ENCODE measurements at regions not wholly inside any gene's neighbourhood (a gene's known extent, or its start where the extent isn't known, plus 50 kb on each side); places are given as distances from the start of the nearest gene placed in this dataset.
A peak's percentile ranks its signal among the peaks of the same experiment; 100 is the strongest.

DNA sequence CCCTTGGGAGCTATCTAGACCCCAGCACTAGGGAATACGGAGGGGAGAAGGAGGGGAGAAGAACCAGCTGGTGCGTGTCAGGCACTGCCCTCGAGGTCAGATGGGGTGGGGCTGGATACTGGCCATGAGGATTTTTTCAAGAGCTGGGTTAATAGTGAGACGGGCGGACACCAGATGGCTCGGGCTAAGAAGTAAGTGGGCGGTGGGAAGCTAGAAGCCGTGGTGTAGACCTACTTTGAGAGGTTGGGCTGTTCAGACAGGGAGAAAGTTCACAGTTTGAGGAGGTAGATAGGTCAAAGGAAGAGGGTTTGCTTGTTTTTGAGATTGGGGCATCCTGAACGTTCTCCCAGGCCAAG, 303.8 kb downstream of the SEC14L1 start:
- H2AFZ ChIP-seq (ENCODE audit: low read length) = no peak overlapping the region
- H3K4me1 ChIP-seq (ENCODE audit: insufficient read depth, low read length) = peaks cover 10% of the 10 kb centered on the region
- H3K27me3 ChIP-seq (ENCODE audit: control insufficient read depth in 1 of 2, insufficient read depth in 2 of 2, low read length in 2 of 2) = no peaks in the 10 kb centered on the region
- H3K27ac ChIP-seq (ENCODE audit: extremely low read length, insufficient read depth, low read length) = no peak overlapping the region
- H3K36me3 ChIP-seq (replicated peaks in 1 of 2; ENCODE audit: control insufficient read depth in 1 of 2, insufficient read depth in 2 of 2, low read length in 2 of 2) = peaks cover 14 to 44% of the 10 kb centered on the region in 2 experiments
- H3K9ac ChIP-seq (ENCODE audit: insufficient read depth, low read depth, low read length) = no peak overlapping the region
- TSS peak; percentile 30 for BruUV-seq (replicated peaks)
- 95% methylated on average over 9 of the region's 9 CpGs for WGBS (ENCODE audit: low lambda C conversion rate)
- ATAC-seq = no peak
- in situ Hi-C loops (cut with HindIII; ENCODE audit: extremely low pct_ligation_motif_present, low pct_unique_long_range_greater_than_20kb) (no loop called here), intact Hi-C loops (cut with micrococcal nuclease; ENCODE audit: unreplicated experiment) (no loop called here)
- DNase-seq (ENCODE audit: low spot score) = no peak
- no peak overlapping the region for H3K4me2 ChIP-seq (ENCODE audit: low read depth, low read length)
- H3K4me3 ChIP-seq (replicated peaks in 1 of 3; ENCODE audit: insufficient read depth in 1 of 3, low read depth in 2 of 3, low read length in 3 of 3) = no peak overlapping the region
- no peak for FAIRE-seq
- ChIA-PET POLR2A (interaction anchor here (1.9 kb wide), 1 partner anchor 10 kb away, joined by 12 read pairs; no protein-coding TSS in a partner anchor), CTCF (ENCODE audit: low intra/inter-chr PET ratio, low total read pairs) (no interaction called here)
- no peaks in the 10 kb centered on the region for H3K9me3 ChIP-seq (ENCODE audit: low read length)
- peaks cover 45% of the 10 kb centered on the region for H3K79me2 ChIP-seq (ENCODE audit: insufficient read depth, low read length)
- H4K20me1 ChIP-seq (ENCODE audit: insufficient read depth, low read length) = peaks cover 28% of the 10 kb centered on the region; the same call in 1 of the 2 replicates
- TF ChIP-seq ZNF317 (CRISPR knock-in tag; IDR thresholded peaks at IDR 0.05) (0 out of 2 replicates have a peak, but pooled peaks have one; percentile 46), ZNF124 (CRISPR knock-in tag; IDR thresholded peaks at IDR 0.05) (no peak)

DNA sequence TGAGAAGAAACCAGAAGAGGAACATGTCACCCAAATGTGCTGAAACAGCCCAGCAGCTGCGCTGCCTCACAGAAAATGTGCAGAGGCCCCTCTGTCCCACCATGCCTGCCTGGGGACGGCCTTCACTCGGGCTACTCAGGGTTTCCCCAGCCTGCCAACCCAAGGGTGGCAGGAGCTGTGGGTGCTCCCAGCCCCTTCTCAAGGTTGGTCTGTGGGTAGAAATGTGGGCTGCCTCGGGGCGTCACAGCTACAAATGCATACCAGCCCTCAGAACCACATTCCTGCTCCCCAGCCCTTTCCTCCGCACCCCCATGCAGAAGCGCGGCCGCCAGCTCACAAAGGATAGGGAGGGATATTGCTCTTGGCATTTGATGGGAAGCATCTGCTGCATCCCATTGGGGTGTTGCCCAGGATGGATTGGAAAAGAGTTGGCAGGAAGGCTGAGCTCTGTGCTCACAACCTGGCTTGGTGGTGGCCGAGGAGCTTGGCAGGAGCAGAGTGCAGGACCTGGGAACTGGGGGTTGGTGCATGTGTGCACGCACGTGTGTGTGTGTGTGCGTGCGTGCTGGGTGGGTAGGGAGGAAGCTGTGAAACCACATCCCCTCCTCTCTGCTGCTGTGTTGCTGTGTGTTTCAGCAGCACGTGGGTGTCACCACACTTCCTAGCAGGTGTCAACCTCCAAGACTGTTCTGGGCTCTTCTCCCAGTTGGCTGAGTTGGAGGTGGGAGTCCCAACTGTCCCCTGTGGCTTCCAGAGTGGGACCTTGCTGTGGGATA, 304.4 kb downstream of the SEC14L1 start:
- WGBS (ENCODE audit: low lambda C conversion rate) = 89% methylated on average over 13 of the region's 15 CpGs
- no peak for FAIRE-seq
- no peaks in the 10 kb centered on the region for H3K9me3 ChIP-seq (ENCODE audit: low read length)
- ChIA-PET CTCF (ENCODE audit: low intra/inter-chr PET ratio, low total read pairs) (no interaction called here), POLR2A (interaction anchor here (1.9 kb wide), 1 partner anchor 9 kb away, joined by 12 read pairs; no protein-coding TSS in a partner anchor)
- H3K27me3 ChIP-seq (ENCODE audit: control insufficient read depth in 1 of 2, insufficient read depth in 2 of 2, low read length in 2 of 2) = no peaks in the 10 kb centered on the region
- H3K4me2 ChIP-seq (ENCODE audit: low read depth, low read length) = no peak overlapping the region
- no peak for ATAC-seq
- in situ Hi-C loops (cut with HindIII; ENCODE audit: extremely low pct_ligation_motif_present, low pct_unique_long_range_greater_than_20kb) (no loop called here), intact Hi-C loops (cut with micrococcal nuclease; ENCODE audit: unreplicated experiment) (no loop called here)
- no peak overlapping the region for H3K27ac ChIP-seq (ENCODE audit: extremely low read length, insufficient read depth, low read length)
- no peak for DNase-seq (ENCODE audit: low spot score)
- H3K4me3 ChIP-seq (replicated peaks in 1 of 3; ENCODE audit: insufficient read depth in 1 of 3, low read depth in 2 of 3, low read length in 3 of 3) = no peak overlapping the region
- no TSS peak for BruUV-seq (replicated peaks)
- peaks cover 14 to 44% of the 10 kb centered on the region in 2 experiments for H3K36me3 ChIP-seq (replicated peaks in 1 of 2; ENCODE audit: control insufficient read depth in 1 of 2, insufficient read depth in 2 of 2, low read length in 2 of 2)
- H3K4me1 ChIP-seq (ENCODE audit: insufficient read depth, low read length) = peaks cover 16% of the 10 kb centered on the region
- H2AFZ ChIP-seq (ENCODE audit: low read length) = no peak overlapping the region
- H4K20me1 ChIP-seq (ENCODE audit: insufficient read depth, low read length) = peaks cover 30% of the 10 kb centered on the region; the same call in 1 of the 2 replicates
- no peak overlapping the region for H3K9ac ChIP-seq (ENCODE audit: insufficient read depth, low read depth, low read length)
- H3K79me2 ChIP-seq (ENCODE audit: insufficient read depth, low read length) = peaks cover 45% of the 10 kb centered on the region
- no peak for TF ChIP-seq CHD2 (IDR thresholded peaks at IDR 0.05; ENCODE audit: low read depth, low read length)
- 0 out of 2 replicates have a peak, but pooled peaks have one; percentile 64 for TF ChIP-seq CAMTA2 (CRISPR knock-in tag; IDR thresholded peaks at IDR 0.05; ENCODE audit: borderline replicate concordance)
- 0 out of 2 replicates have a peak, but pooled peaks have one; percentile 45 for TF ChIP-seq NRL (CRISPR knock-in tag; IDR thresholded peaks at IDR 0.05; ENCODE audit: borderline replicate concordance)
- TF ChIP-seq, protein P1, sequence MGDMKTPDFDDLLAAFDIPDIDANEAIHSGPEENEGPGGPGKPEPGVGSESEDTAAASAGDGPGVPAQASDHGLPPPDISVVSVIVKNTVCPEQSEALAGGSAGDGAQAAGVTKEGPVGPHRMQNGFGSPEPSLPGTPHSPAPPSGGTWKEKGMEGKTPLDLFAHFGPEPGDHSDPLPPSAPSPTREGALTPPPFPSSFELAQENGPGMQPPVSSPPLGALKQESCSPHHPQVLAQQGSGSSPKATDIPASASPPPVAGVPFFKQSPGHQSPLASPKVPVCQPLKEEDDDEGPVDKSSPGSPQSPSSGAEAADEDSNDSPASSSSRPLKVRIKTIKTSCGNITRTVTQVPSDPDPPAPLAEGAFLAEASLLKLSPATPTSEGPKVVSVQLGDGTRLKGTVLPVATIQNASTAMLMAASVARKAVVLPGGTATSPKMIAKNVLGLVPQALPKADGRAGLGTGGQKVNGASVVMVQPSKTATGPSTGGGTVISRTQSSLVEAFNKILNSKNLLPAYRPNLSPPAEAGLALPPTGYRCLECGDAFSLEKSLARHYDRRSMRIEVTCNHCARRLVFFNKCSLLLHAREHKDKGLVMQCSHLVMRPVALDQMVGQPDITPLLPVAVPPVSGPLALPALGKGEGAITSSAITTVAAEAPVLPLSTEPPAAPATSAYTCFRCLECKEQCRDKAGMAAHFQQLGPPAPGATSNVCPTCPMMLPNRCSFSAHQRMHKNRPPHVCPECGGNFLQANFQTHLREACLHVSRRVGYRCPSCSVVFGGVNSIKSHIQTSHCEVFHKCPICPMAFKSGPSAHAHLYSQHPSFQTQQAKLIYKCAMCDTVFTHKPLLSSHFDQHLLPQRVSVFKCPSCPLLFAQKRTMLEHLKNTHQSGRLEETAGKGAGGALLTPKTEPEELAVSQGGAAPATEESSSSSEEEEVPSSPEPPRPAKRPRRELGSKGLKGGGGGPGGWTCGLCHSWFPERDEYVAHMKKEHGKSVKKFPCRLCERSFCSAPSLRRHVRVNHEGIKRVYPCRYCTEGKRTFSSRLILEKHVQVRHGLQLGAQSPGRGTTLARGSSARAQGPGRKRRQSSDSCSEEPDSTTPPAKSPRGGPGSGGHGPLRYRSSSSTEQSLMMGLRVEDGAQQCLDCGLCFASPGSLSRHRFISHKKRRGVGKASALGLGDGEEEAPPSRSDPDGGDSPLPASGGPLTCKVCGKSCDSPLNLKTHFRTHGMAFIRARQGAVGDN (CRISPR knock-in tag; IDR thresholded peaks at IDR 0.05) = 0 out of 2 replicates have a peak, but pooled peaks have one; percentile 8
- no peak for TF ChIP-seq SIN3A (IDR thresholded peaks at IDR 0.05; ENCODE audit: borderline replicate concordance, low read depth, low read length)
- TF ChIP-seq, protein P2, sequence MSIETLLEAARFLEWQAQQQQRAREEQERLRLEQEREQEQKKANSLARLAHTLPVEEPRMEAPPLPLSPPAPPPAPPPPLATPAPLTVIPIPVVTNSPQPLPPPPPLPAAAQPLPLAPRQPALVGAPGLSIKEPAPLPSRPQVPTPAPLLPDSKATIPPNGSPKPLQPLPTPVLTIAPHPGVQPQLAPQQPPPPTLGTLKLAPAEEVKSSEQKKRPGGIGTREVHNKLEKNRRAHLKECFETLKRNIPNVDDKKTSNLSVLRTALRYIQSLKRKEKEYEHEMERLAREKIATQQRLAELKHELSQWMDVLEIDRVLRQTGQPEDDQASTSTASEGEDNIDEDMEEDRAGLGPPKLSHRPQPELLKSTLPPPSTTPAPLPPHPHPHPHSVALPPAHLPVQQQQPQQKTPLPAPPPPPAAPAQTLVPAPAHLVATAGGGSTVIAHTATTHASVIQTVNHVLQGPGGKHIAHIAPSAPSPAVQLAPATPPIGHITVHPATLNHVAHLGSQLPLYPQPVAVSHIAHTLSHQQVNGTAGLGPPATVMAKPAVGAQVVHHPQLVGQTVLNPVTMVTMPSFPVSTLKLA (IDR thresholded peaks at IDR 0.05) = 0 out of 2 replicates have a peak, but pooled peaks have one; percentile 6
- no peak for TF ChIP-seq KMT2A (CRISPR knock-in tag; IDR thresholded peaks at IDR 0.05)

Measured in HepG2 (cell line).